ENCODE measurements at regions not wholly inside any gene's neighbourhood (a gene's known extent, or its start where the extent isn't known, plus 50 kb on each side); places are given as distances from the start of the nearest gene placed in this dataset.
"Not testable (repeated sequence)": the region's sequence is repeated elsewhere in the genome, so short reads cannot be mapped to it uniquely, and the experiment has no call there.

DNA sequence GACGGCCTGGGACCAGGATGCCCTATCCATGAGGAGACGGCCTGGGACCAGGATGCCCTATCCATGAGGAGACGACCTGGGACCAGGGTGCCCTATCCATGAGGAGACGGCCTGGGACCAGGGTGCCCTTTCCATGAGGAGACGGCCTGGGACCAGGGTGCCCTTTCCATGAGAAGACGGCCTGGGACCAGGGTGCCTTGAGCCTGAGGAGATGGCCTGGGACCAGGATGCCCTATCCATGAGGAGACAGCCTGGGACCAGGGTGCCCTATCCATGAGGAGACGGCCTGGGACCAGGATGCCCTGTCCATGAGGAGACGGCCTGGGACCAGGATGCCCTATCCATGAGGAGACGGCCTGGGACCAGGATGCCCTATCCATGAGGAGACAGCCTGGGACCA is 58.6 kb upstream of the VIPR2 start:
- not testable (repeated sequence) for TF ChIP-seq ELF4 (CRISPR knock-in tag; IDR thresholded peaks at IDR 0.05; ENCODE audit: borderline replicate concordance); NFYC (CRISPR knock-in tag; IDR thresholded peaks at IDR 0.05)
- TF ChIP-seq, protein P1, sequence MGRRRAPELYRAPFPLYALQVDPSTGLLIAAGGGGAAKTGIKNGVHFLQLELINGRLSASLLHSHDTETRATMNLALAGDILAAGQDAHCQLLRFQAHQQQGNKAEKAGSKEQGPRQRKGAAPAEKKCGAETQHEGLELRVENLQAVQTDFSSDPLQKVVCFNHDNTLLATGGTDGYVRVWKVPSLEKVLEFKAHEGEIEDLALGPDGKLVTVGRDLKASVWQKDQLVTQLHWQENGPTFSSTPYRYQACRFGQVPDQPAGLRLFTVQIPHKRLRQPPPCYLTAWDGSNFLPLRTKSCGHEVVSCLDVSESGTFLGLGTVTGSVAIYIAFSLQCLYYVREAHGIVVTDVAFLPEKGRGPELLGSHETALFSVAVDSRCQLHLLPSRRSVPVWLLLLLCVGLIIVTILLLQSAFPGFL (CRISPR knock-in tag; IDR thresholded peaks at IDR 0.05): not testable (repeated sequence)
